ENCODE measurements at regions not wholly inside any gene's neighbourhood (a gene's known extent, or its start where the extent isn't known, plus 50 kb on each side); places are given as distances from the start of the nearest gene placed in this dataset.

DNA sequence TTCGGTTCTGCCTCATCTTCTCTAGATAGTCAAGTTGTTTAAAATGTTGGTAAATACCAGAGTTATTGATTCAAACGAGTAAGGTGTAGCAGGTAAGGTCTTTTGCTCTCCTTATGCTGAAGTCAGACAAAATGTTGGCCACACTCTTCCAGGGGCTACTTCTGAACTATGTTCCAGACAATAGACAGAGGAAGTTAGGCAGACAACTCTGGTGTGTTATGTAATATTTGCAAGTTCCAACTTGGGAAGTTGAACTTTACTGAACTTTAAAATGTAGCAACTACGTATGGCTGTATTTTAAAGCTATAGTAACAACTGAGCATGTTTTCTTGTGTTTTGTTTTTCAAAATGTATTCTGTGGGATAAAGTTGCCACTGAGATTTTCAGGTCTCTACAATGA, 125.7 kb upstream of the NEBL start:
- TF ChIP-seq POLR2A (IDR thresholded peaks at IDR 0.05; ENCODE audit: low read depth, low read length) = no peak
- TF ChIP-seq POLR2AphosphoS5 (IDR thresholded peaks at IDR 0.05; ENCODE audit: low read depth, low read length) = no peak
